HEK293T (cell line): ENCODE measurements at regions not wholly inside any gene's neighbourhood (a gene's known extent, or its start where the extent isn't known, plus 50 kb on each side); places are given as distances from the start of the nearest gene placed in this dataset.

Experiments
- ELF4 ChIP-seq: fragments of 450-650 bp; IDR thresholded peaks from 2 replicates; pipeline ENCODE4 v1.6.1; 2017; ENCODE audit warnings: antibody characterized with exemption
- FOXA1 ChIP-seq: fragments of 450-650 bp; IDR thresholded peaks from 2 replicates; pipeline ENCODE4 v1.6.1; 2016; ENCODE audit warnings: mild to moderate bottlenecking
- FOXK2 ChIP-seq: fragments of 450-650 bp; IDR thresholded peaks from 2 replicates; pipeline ENCODE4 v1.6.1; 2016; ENCODE audit warnings: mild to moderate bottlenecking
- FOXM1 ChIP-seq: fragments of 450-650 bp; IDR thresholded peaks from 2 replicates; pipeline ENCODE4 v1.6.1; 2017; ENCODE audit warnings: mild to moderate bottlenecking, borderline replicate concordance
- HDGF ChIP-seq: fragments of 450-650 bp; IDR thresholded peaks from 2 replicates; pipeline ENCODE4 v1.6.1; 2017; ENCODE audit warnings: antibody characterized with exemption, borderline replicate concordance
- L3MBTL2 ChIP-seq: fragments of 450-650 bp; conservative IDR thresholded peaks from 2 replicates; pipeline ENCODE4 v1.6.1; 2016; ENCODE audit warnings: mild to moderate bottlenecking
- NFRKB ChIP-seq: fragments of 450-650 bp; IDR thresholded peaks from 2 replicates; pipeline ENCODE4 v1.6.1; 2016; ENCODE audit warnings: mild to moderate bottlenecking, moderate library complexity
- SUZ12 ChIP-seq: fragments of 450-650 bp; IDR thresholded peaks from 2 replicates; pipeline ENCODE4 v1.6.1; 2016; ENCODE audit warnings: mild to moderate bottlenecking
- TARDBP ChIP-seq: fragments of 450-650 bp; IDR thresholded peaks from 2 replicates; pipeline ENCODE4 v1.6.1; 2016
- ZNF384 ChIP-seq: fragments of 450-650 bp; IDR thresholded peaks from 2 replicates; pipeline ENCODE4 v1.6.1; 2016

DNA sequence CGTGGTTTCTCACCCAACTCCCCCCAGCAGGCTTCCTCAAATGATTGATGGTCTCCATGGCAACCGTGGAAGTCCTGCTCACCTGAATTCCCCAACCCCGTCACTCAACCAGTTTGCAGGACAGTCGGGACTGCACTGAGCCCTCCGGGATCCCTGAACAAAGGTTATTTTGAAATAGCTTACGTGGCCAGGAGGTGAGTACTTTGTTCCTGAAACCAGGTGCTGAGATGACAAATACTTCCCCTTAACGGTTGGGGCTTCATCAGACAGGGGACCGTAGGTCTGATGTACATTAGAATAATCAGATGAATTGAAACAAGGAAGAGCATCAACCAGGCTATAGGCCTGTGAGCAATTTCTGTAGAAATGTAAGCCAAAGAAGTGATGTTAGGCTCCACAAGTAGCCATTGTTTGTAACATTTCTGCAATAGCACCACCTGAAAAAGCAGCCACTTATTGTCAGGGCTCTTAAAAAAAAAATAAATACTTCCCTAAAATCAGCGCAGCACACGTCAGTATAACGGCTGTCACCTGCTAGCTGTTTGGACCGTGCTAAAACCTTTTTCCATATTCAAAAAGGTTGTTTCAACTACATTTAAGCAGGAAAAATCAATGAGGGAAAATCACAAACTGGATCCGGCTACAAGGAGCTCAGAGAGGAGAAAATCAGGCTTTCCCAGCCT lies 206.4 kb upstream of the ID2 start:
- no peak for TF ChIP-seq HDGF
- TF ChIP-seq TARDBP, result no peak
- TF ChIP-seq FOXK2, result no peak
- TF ChIP-seq ELF4, result no peak
- no peak for TF ChIP-seq ZNF384
- no peak for TF ChIP-seq FOXM1
- TF ChIP-seq NFRKB, result no peak
- no peak for TF ChIP-seq FOXA1
- no peak for TF ChIP-seq L3MBTL2
- no peak for TF ChIP-seq SUZ12
